ENCODE measurements at regions not wholly inside any gene's neighbourhood (a gene's known extent, or its start where the extent isn't known, plus 50 kb on each side); places are given as distances from the start of the nearest gene placed in this dataset.

DNA sequence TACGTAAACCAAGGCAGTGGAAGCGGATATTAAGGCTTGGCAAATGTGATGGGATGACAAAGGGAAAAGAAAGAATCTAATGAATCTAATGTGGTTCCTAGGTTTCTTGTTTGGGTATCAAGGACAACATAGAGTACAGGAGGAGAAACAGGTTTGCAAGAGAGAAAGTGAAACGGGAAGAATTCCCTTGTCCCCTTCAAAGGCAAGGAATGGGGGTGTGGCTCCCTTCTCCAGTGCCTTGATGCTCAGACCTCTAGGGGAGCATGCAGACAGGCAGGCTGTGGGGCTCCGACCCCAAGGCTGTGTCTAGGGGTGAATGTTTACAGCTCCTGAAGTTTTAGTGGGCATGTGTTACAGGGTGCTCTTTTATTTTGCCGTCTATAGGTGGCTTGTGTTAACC, 317.5 kb upstream of the HSF2 start:
- POLR2A ChIA-PET = no interaction called here
- ATAC-seq (no peak), DNase-seq (ENCODE audit: low read depth in 1 of 2, low spot score in 1 of 2) (no peak), FAIRE-seq (no peak)
- Histone ChIP-seq H3K27ac (no peak overlapping the region), H3K4me1 (no peaks in the 10 kb centered on the region), H3K4me3 (no peak overlapping the region), H3K4me2 (no peak overlapping the region), H3K9me3 (no peaks in the 10 kb centered on the region)
- CTCF ChIA-PET = no interaction called here
- WGBS (ENCODE audit: missing lambda C conversion rate) = 58% methylated on average over 5 of the region's 5 CpGs
- TF ChIP-seq KDM1A (IDR thresholded peaks at IDR 0.05; ENCODE audit: low read depth) (no peak), HOXB5 (CRISPR knock-in tag; IDR thresholded peaks at IDR 0.05) (no peak), ESRRA (IDR thresholded peaks at IDR 0.05; ENCODE audit: borderline replicate concordance, low read length) (no peak), KDM5A (IDR thresholded peaks at IDR 0.05) (no peak), POLR2A (IDR thresholded peaks at IDR 0.05; ENCODE audit: low read length) (no peak), NFE2L2 (conservative IDR thresholded peaks at IDR 0.05; ENCODE audit: low read length) (no peak), FOXS1 (CRISPR knock-in tag; IDR thresholded peaks at IDR 0.05) (no peak), TP53 (CRISPR knock-in tag; IDR thresholded peaks at IDR 0.05) (no peak), MYC (IDR thresholded peaks at IDR 0.05; ENCODE audit: borderline replicate concordance, low read length) (no peak), BHLHE40 (IDR thresholded peaks at IDR 0.05; ENCODE audit: low read depth, low read length) (no peak), PHF8 (IDR thresholded peaks at IDR 0.05; ENCODE audit: borderline replicate concordance, low read depth) (no peak)
- TF ChIP-seq, protein P1, sequence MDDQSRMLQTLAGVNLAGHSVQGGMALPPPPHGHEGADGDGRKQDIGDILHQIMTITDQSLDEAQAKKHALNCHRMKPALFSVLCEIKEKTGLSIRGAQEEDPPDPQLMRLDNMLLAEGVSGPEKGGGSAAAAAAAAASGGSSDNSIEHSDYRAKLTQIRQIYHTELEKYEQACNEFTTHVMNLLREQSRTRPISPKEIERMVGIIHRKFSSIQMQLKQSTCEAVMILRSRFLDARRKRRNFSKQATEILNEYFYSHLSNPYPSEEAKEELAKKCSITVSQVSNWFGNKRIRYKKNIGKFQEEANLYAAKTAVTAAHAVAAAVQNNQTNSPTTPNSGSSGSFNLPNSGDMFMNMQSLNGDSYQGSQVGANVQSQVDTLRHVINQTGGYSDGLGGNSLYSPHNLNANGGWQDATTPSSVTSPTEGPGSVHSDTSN (IDR thresholded peaks at IDR 0.05) = no peak
- TF ChIP-seq, protein P2, sequence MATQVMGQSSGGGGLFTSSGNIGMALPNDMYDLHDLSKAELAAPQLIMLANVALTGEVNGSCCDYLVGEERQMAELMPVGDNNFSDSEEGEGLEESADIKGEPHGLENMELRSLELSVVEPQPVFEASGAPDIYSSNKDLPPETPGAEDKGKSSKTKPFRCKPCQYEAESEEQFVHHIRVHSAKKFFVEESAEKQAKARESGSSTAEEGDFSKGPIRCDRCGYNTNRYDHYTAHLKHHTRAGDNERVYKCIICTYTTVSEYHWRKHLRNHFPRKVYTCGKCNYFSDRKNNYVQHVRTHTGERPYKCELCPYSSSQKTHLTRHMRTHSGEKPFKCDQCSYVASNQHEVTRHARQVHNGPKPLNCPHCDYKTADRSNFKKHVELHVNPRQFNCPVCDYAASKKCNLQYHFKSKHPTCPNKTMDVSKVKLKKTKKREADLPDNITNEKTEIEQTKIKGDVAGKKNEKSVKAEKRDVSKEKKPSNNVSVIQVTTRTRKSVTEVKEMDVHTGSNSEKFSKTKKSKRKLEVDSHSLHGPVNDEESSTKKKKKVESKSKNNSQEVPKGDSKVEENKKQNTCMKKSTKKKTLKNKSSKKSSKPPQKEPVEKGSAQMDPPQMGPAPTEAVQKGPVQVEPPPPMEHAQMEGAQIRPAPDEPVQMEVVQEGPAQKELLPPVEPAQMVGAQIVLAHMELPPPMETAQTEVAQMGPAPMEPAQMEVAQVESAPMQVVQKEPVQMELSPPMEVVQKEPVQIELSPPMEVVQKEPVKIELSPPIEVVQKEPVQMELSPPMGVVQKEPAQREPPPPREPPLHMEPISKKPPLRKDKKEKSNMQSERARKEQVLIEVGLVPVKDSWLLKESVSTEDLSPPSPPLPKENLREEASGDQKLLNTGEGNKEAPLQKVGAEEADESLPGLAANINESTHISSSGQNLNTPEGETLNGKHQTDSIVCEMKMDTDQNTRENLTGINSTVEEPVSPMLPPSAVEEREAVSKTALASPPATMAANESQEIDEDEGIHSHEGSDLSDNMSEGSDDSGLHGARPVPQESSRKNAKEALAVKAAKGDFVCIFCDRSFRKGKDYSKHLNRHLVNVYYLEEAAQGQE (IDR thresholded peaks at IDR 0.05) = no peak

DNA sequence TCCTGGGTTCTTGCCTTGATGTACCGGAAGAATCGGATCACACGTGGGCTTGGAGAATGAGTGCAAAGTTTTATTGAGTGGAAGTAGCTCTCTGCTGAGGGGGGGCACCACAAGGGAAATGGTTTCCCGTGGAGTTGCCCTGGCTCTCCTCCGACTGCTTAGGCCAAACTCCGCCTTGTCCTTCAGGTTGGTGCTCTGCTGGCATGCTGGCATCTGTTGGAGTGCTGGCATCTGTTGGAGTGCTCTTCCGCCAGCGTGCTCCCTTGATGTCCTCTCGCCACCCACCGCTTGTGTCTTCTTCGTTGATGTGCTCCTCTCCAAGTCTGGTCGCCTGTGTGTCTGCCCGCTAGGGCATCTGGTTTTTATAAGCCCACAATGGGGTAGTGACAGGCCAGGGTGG, 317.1 kb upstream of the HSF2 start:
- WGBS (ENCODE audit: missing lambda C conversion rate) = 72% methylated on average over 8 of the region's 13 CpGs
- POLR2A ChIA-PET = no interaction called here
- TF ChIP-seq, protein P3, sequence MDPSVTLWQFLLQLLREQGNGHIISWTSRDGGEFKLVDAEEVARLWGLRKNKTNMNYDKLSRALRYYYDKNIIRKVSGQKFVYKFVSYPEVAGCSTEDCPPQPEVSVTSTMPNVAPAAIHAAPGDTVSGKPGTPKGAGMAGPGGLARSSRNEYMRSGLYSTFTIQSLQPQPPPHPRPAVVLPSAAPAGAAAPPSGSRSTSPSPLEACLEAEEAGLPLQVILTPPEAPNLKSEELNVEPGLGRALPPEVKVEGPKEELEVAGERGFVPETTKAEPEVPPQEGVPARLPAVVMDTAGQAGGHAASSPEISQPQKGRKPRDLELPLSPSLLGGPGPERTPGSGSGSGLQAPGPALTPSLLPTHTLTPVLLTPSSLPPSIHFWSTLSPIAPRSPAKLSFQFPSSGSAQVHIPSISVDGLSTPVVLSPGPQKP (IDR thresholded peaks at IDR 0.05; ENCODE audit: low read depth, low read length) = no peak
- TF ChIP-seq MAZ (IDR thresholded peaks at IDR 0.05; ENCODE audit: borderline replicate concordance, low read depth, low read length) = no peak
- FAIRE-seq (no peak), ATAC-seq (no peak), DNase-seq (ENCODE audit: low read depth in 1 of 2, low spot score in 1 of 2) (no peak)
- Histone ChIP-seq H3K4me2 (no peak overlapping the region), H3K4me1 (no peaks in the 10 kb centered on the region), H3K9me3 (no peaks in the 10 kb centered on the region), H3K4me3 (no peak overlapping the region), H3K27ac (no peak overlapping the region)
- CTCF ChIA-PET = interaction anchor here (0.6 to 0.8 kb wide), 2 partner anchors 36 to 670 kb away, joined by 3 read pairs; no protein-coding TSS in a partner anchor

DNA sequence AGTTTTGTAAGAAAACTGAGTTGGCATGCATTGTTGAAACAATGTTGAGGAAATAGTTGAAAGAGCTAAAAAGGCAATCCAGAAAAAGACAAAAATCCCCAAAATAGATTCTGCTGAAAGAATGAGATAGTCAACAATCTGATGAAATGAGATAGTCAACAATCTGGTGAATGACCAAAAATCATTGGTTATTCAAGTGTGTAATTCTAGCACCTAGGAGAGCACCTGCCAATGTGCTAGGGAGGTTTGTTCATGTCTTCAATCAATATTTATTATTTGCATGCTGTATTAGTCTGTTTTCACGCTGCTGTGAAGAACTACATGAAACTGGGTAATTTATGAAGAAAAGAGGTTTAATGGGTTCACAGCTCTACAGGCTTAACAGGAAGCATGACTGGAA, 307.1 kb upstream of the HSF2 start:
- DNase-seq (ENCODE audit: low read depth in 1 of 2, low spot score in 1 of 2) (no peak), FAIRE-seq (no peak), ATAC-seq (no peak)
- CTCF ChIA-PET = no interaction called here
- no peak overlapping the region for H3K4me2 ChIP-seq
- no peaks in the 10 kb centered on the region for H3K9me3 ChIP-seq
- no peak overlapping the region for H3K27ac ChIP-seq
- WGBS (ENCODE audit: missing lambda C conversion rate) = 63% methylated on average over 1 of the region's 1 CpG
- no peaks in the 10 kb centered on the region for H3K4me1 ChIP-seq
- POLR2A ChIA-PET = no interaction called here
- TF ChIP-seq, protein P2 (IDR thresholded peaks at IDR 0.05) = 0 out of 2 replicates have a peak, but pooled peaks have one; percentile 13
- no peak for TF ChIP-seq JUNB (IDR thresholded peaks at IDR 0.05)
- TF ChIP-seq POLR2A (IDR thresholded peaks at IDR 0.05; ENCODE audit: low read length) = no peak
- no peak for TF ChIP-seq CBX2 (IDR thresholded peaks at IDR 0.05; ENCODE audit: borderline replicate concordance, low read depth)
- TF ChIP-seq ZC3H11A (IDR thresholded peaks at IDR 0.05) = no peak
- no peak for TF ChIP-seq NFE2L2 (conservative IDR thresholded peaks at IDR 0.05; ENCODE audit: low read length)
- no peak overlapping the region for H3K4me3 ChIP-seq

Measured in A549 (cell line).